ENCODE measurements at regions not wholly inside any gene's neighbourhood (a gene's known extent, or its start where the extent isn't known, plus 50 kb on each side); places are given as distances from the start of the nearest gene placed in this dataset.

DNA sequence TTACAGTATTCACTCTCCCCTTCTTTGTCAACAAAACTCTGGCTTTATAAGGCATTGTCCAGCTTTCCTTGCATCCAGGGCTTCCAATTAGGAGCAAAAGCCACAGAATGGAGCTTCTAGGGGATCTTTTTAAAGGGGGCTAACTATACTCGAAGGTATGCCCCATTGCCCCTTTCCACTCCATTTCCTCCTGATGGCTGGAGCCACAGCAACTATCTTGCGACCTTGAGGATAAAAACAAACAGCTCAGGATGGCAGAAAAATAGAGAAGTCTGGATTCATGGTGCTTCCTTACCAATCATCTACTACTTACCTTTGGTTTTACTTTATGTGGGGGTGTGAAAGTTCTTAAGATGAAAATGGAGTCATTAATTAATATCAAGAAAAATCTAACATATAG is 206.3 kb upstream of the PODXL start:
- TF ChIP-seq, protein P1, sequence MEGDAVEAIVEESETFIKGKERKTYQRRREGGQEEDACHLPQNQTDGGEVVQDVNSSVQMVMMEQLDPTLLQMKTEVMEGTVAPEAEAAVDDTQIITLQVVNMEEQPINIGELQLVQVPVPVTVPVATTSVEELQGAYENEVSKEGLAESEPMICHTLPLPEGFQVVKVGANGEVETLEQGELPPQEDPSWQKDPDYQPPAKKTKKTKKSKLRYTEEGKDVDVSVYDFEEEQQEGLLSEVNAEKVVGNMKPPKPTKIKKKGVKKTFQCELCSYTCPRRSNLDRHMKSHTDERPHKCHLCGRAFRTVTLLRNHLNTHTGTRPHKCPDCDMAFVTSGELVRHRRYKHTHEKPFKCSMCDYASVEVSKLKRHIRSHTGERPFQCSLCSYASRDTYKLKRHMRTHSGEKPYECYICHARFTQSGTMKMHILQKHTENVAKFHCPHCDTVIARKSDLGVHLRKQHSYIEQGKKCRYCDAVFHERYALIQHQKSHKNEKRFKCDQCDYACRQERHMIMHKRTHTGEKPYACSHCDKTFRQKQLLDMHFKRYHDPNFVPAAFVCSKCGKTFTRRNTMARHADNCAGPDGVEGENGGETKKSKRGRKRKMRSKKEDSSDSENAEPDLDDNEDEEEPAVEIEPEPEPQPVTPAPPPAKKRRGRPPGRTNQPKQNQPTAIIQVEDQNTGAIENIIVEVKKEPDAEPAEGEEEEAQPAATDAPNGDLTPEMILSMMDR (IDR thresholded peaks at IDR 0.05): no peak
- TF ChIP-seq EP300 (IDR thresholded peaks at IDR 0.05) (no peak), POLR2A (IDR thresholded peaks at IDR 0.05) (no peak)
